ENCODE measurements at regions not wholly inside any gene's neighbourhood (a gene's known extent, or its start where the extent isn't known, plus 50 kb on each side); places are given as distances from the start of the nearest gene placed in this dataset.
"Not testable (repeated sequence)": the region's sequence is repeated elsewhere in the genome, so short reads cannot be mapped to it uniquely, and the experiment has no call there.

- TF ChIP-seq CTCF (IDR thresholded peaks at IDR 0.05; ENCODE audit: low read depth, low read length) = no peak; the same call in 1 of the 2 replicates
- H3K4me3 ChIP-seq (ENCODE audit: low read depth, low read length) = no peak overlapping the region
Measured at GRCh38 chr6:27161603-27161945, 85.9 kb upstream of the PRSS16 start.

GRCh38 chr6:27161946-27162603 lies 85.4 kb upstream of the PRSS16 start:
- H3K4me3 ChIP-seq (ENCODE audit: low read depth, low read length) = no peak overlapping the region
- TF ChIP-seq CTCF (IDR thresholded peaks at IDR 0.05; ENCODE audit: low read depth, low read length) = no peak; the same call in 1 of the 2 replicates

GRCh38 chr6:27163834-27164233 lies 83.7 kb upstream of the PRSS16 start:
- no peak for TF ChIP-seq CTCF (IDR thresholded peaks at IDR 0.05; ENCODE audit: low read depth, low read length)
- no peak overlapping the region for H3K4me3 ChIP-seq (ENCODE audit: low read depth, low read length)

GRCh38 chr6:27168108-27168507 lies 79.4 kb upstream of the PRSS16 start:
- TF ChIP-seq CTCF (IDR thresholded peaks at IDR 0.05; ENCODE audit: low read depth, low read length) = no peak

GRCh38 chr6:27168586-27169443 lies 78.7 kb upstream of the PRSS16 start:
- H3K4me3 ChIP-seq (ENCODE audit: low read depth, low read length) = peak overlapping the region; percentile 41
- no peak for TF ChIP-seq CTCF (IDR thresholded peaks at IDR 0.05; ENCODE audit: low read depth, low read length)

More at GRCh38 chr6:27168108-27168507, 79.4 kb upstream of the PRSS16 start:
- H3K4me3 ChIP-seq (ENCODE audit: low read depth, low read length) = no peak overlapping the region; the same call in 1 of the 2 replicates

GRCh38 chr6:27172524-27173231 lies 74.8 kb upstream of the PRSS16 start:
- H3K4me3 ChIP-seq (ENCODE audit: low read depth, low read length) = not testable (repeated sequence)

GRCh38 chr6:27173232-27173601 lies 74.3 kb upstream of the PRSS16 start:
- H3K4me3 ChIP-seq (ENCODE audit: low read depth, low read length) = not testable (repeated sequence)

GRCh38 chr6:27174958-27175357 lies 72.5 kb upstream of the PRSS16 start:
- no peak for TF ChIP-seq CTCF (IDR thresholded peaks at IDR 0.05; ENCODE audit: low read depth, low read length)
- H3K4me3 ChIP-seq (ENCODE audit: low read depth, low read length) = no peak overlapping the region

Data from WI38 (cell line).